ENCODE measurements at regions not wholly inside any gene's neighbourhood (a gene's known extent, or its start where the extent isn't known, plus 50 kb on each side); places are given as distances from the start of the nearest gene placed in this dataset.

- no peak overlapping the region for H3K4me3 ChIP-seq
- DNase-seq (ENCODE audit: low spot score in 2 of 2), result no peak
- no peaks in the 10 kb centered on the region for H3K27me3 ChIP-seq
- TF ChIP-seq EP300 (IDR thresholded peaks at IDR 0.05), result no peak
- TF ChIP-seq CTCF (IDR thresholded peaks at IDR 0.05), result no peak
- no peak for TF ChIP-seq POLR2A (IDR thresholded peaks at IDR 0.05)
- no peak for TF ChIP-seq POLR2AphosphoS5 (IDR thresholded peaks at IDR 0.05)
- H3K4me1 ChIP-seq, result no peaks in the 10 kb centered on the region
- no peaks in the 10 kb centered on the region for H3K9me3 ChIP-seq
- no peaks in the 10 kb centered on the region for H3K36me3 ChIP-seq
- no peak overlapping the region for H3K27ac ChIP-seq
Observed at GRCh38 chr16:58958749-58959148, 224.6 kb upstream of the GOT2 start.

GRCh38 chr16:58948244-58948643 lies 214.1 kb upstream of the GOT2 start:
- WGBS, result 44% methylated on average over 1 of the region's 1 CpG
- Histone ChIP-seq H3K27me3 (no peaks in the 10 kb centered on the region), H3K36me3 (no peaks in the 10 kb centered on the region), H3K9me3 (no peaks in the 10 kb centered on the region), H3K4me3 (no peak overlapping the region), H3K4me1 (no peaks in the 10 kb centered on the region), H3K27ac (no peak overlapping the region)
- no peak for TF ChIP-seq POLR2AphosphoS5 (IDR thresholded peaks at IDR 0.05)
- no peak for TF ChIP-seq EP300 (IDR thresholded peaks at IDR 0.05)
- TF ChIP-seq CTCF (IDR thresholded peaks at IDR 0.05), result no peak
- no peak for TF ChIP-seq POLR2A (IDR thresholded peaks at IDR 0.05)
- no peak for DNase-seq (ENCODE audit: low spot score in 2 of 2)

DNA sequence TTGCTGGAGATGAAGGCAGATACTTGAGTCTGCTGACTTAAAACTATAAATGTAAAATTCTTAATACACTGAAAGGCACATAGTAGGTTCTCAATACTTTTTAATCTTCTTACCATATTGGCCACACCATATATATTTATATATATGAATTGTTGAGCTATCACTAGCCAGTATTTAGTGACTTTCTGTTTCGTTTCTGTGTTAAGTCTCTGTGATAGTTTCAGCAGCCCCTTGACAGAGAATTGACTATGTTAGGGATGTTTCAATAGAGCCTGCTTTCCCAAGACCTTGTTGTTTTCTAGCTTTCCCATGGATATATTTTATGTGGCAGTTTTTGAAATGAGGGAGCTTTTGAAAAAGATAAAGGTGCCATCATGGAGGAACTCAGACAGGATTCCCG lies 206.5 kb upstream of the GOT2 start:
- TF ChIP-seq POLR2AphosphoS5 (IDR thresholded peaks at IDR 0.05) (no peak), EP300 (IDR thresholded peaks at IDR 0.05) (no peak), CTCF (IDR thresholded peaks at IDR 0.05) (no peak), POLR2A (IDR thresholded peaks at IDR 0.05) (no peak)
- Histone ChIP-seq H3K4me3 (no peak overlapping the region), H3K27me3 (no peaks in the 10 kb centered on the region), H3K36me3 (no peaks in the 10 kb centered on the region), H3K27ac (no peak overlapping the region), H3K9me3 (no peaks in the 10 kb centered on the region), H3K4me1 (no peaks in the 10 kb centered on the region)
- 93% methylated on average over 2 of the region's 2 CpGs for WGBS
- no peak for DNase-seq (ENCODE audit: low spot score in 2 of 2)

GRCh38 chr16:58938811-58939210 lies 204.7 kb upstream of the GOT2 start:
- Histone ChIP-seq H3K4me3 (no peak overlapping the region), H3K27ac (no peak overlapping the region), H3K4me1 (no peaks in the 10 kb centered on the region), H3K9me3 (no peaks in the 10 kb centered on the region), H3K27me3 (no peaks in the 10 kb centered on the region), H3K36me3 (no peaks in the 10 kb centered on the region)
- no peak for TF ChIP-seq POLR2AphosphoS5 (IDR thresholded peaks at IDR 0.05)
- TF ChIP-seq EP300 (IDR thresholded peaks at IDR 0.05), result no peak
- no peak for DNase-seq (ENCODE audit: low spot score in 2 of 2)
- WGBS, result 50% methylated on average over 7 of the region's 7 CpGs

DNA sequence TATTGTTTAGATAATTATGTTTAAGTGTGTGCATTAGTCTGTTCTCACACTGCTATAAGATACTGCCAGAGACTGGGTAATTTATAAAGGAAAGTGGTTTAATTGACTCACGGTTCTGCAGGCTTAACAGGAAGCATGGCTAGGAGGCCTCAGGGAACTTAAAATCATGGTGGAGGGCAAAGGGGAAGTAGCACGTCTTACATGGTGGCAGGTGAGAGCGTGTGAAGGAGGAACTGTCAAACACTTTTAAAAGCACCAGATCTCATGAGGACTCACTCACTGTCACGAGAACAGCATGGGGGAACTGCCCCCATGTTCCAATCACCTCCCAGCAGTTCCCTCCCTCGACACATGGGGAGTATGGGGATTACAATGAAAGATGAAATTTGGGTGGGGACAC lies 203.5 kb upstream of the GOT2 start:
- TF ChIP-seq EP300 (IDR thresholded peaks at IDR 0.05) (no peak), POLR2A (IDR thresholded peaks at IDR 0.05) (no peak), CTCF (IDR thresholded peaks at IDR 0.05) (no peak), POLR2AphosphoS5 (IDR thresholded peaks at IDR 0.05) (no peak)
- Histone ChIP-seq H3K36me3 (no peaks in the 10 kb centered on the region), H3K4me3 (no peak overlapping the region), H3K4me1 (no peaks in the 10 kb centered on the region), H3K9me3 (no peaks in the 10 kb centered on the region), H3K27ac (no peak overlapping the region), H3K27me3 (no peaks in the 10 kb centered on the region)
- WGBS, result 71% methylated on average over 5 of the region's 5 CpGs
- no peak for DNase-seq (ENCODE audit: low spot score in 2 of 2)

DNA sequence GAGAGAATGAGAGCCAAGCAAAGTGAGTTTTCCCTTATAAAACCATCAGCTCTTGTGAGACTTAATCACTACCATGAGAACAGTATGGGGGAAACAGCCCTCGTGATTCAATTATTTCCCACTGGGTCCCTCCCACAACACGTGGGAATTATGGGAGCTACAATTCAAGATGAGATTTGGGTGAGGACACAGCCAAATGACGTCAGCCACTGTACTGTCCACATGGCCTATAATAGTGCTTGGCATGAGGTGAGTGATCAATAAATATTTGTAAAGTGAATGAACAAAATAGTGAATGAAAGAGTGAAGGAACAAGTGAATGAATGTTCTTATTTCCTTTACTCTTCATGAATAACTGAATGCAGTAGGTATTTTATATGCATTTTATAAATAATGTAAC lies 199.1 kb upstream of the GOT2 start:
- Histone ChIP-seq H3K27me3 (no peaks in the 10 kb centered on the region), H3K27ac (no peak overlapping the region), H3K36me3 (no peaks in the 10 kb centered on the region), H3K4me3 (no peak overlapping the region), H3K9me3 (no peaks in the 10 kb centered on the region), H3K4me1 (no peaks in the 10 kb centered on the region)
- 79% methylated on average over 3 of the region's 3 CpGs for WGBS
- no peak for DNase-seq (ENCODE audit: low spot score in 2 of 2)
- TF ChIP-seq CTCF (IDR thresholded peaks at IDR 0.05), result no peak
- no peak for TF ChIP-seq EP300 (IDR thresholded peaks at IDR 0.05)
- TF ChIP-seq POLR2AphosphoS5 (IDR thresholded peaks at IDR 0.05), result no peak
- no peak for TF ChIP-seq POLR2A (IDR thresholded peaks at IDR 0.05)
